Aorta (tissue), 5 donors: ENCODE measurements at regions not wholly inside any gene's neighbourhood (a gene's known extent, or its start where the extent isn't known, plus 50 kb on each side); places are given as distances from the start of the nearest gene placed in this dataset.

ENCODE experiments used
- ATAC-seq: fragments of 200-7000 bp; cut with Tn5 transposase; one replicate; pipeline ENCODE4 v1.9.1; 2022; ENCODE audit warnings: moderate library complexity; ENCODE audit not compliant: low FRiP score
- DNase-seq, 2 donors: peaks; one replicate each; pipeline ENCODE4 v3.0.0-alpha.2; 2020
- H3K27ac ChIP-seq, 2 donors: one replicate each; pipeline ENCODE4 v1.5.1; 2013; ENCODE audit warnings: low read length in 2 of 2, mild to moderate bottlenecking in 2 of 2, moderate library complexity in 2 of 2, control low read depth in 1 of 2, inconsistent platforms in 1 of 2, low read depth in 1 of 2
- H3K27me3 ChIP-seq, 2 donors: one replicate each; pipeline ENCODE4 v1.6.1; 2013; ENCODE audit warnings: control low read depth in 1 of 2, low read length in 1 of 2, mild to moderate bottlenecking in 1 of 2, moderate library complexity in 1 of 2; ENCODE audit not compliant: insufficient read depth in 2 of 2, control insufficient read depth in 1 of 2
- H3K36me3 ChIP-seq, 2 donors: one replicate each; pipeline ENCODE4 v1.6.1; 2013; ENCODE audit warnings: control low read depth in 1 of 2, low read length in 1 of 2, mild to moderate bottlenecking in 1 of 2; ENCODE audit not compliant: insufficient read depth in 2 of 2, control insufficient read depth in 1 of 2
- H3K4me1 ChIP-seq, 2 donors: one replicate each; pipeline ENCODE4 v1.6.1; 2013; ENCODE audit warnings: low read length in 2 of 2, control low read depth in 1 of 2, mild to moderate bottlenecking in 1 of 2, moderate library complexity in 1 of 2; ENCODE audit not compliant: insufficient read depth in 2 of 2, control insufficient read depth in 1 of 2
- H3K4me3 ChIP-seq, 2 donors: one replicate each; pipeline ENCODE4 v1.5.1; 2013; ENCODE audit warnings: low read length in 2 of 2, control low read depth in 1 of 2, mild to moderate bottlenecking in 1 of 2
- H3K9me3 ChIP-seq: one replicate; pipeline ENCODE4 v1.6.1; 2013; ENCODE audit warnings: mild to moderate bottlenecking, low read length; ENCODE audit not compliant: control insufficient read depth
- whole genome bisulfite sequencing, 2 donors: extraction: QIAGEN DNeasy Blood & Tissue Kit; methylation state at CpG; one replicate each; pipeline ENCODE4 v1.1.7; 2013; 5-methylcytosine and 5-hydroxymethylcytosine counted together
- intact Hi-C, 2 donors: fragments of 100-400 bp; cut with DNase I; formaldehyde crosslinking; loops; one replicate each; pipeline versions ENCODE4 v1.14.2 to v1.15.0; 2022
- donor health status: healthy with polysubstance abuse.
- donor health status: Bipolar disorder and iron deficiency.
- donor health status: DM: no; HTN: no; CAD: no.
- donor health status: DM: no; HTN: no; CAD: no.
- donor health status: DM: yes; HTN: yes; CAD: no.

GRCh38 chr12:98354520-98355035 lies 160.8 kb upstream of the TMPO start:
- no peak for DNase-seq
- ATAC-seq = no peak
- intact Hi-C loops = no loop called here
- H3K27ac ChIP-seq = no peak overlapping the region
- peaks cover 0 to 2% of the 10 kb centered on the region in 2 donors for H3K27me3 ChIP-seq
- no peaks in the 10 kb centered on the region for H3K4me1 ChIP-seq
- H3K4me3 ChIP-seq = no peak overlapping the region
- peaks cover 1% of the 10 kb centered on the region for H3K9me3 ChIP-seq
- 68 to 72% methylated on average over 2 of the region's 2 CpGs for WGBS, 2 donors
- H3K36me3 ChIP-seq = no peaks in the 10 kb centered on the region

GRCh38 chr12:98355322-98355721 lies 160.1 kb upstream of the TMPO start:
- no peak for ATAC-seq
- intact Hi-C loops = no loop called here

GRCh38 chr12:98355933-98356332 lies 159.5 kb upstream of the TMPO start:
- WGBS, 2 donors = 64 to 73% methylated on average over 4 of the region's 4 CpGs
- peaks cover 1% of the 10 kb centered on the region for H3K9me3 ChIP-seq
- no peak overlapping the region for H3K4me3 ChIP-seq
- H3K27ac ChIP-seq = no peak overlapping the region
- no peaks in the 10 kb centered on the region for H3K36me3 ChIP-seq
- no peaks in the 10 kb centered on the region for H3K4me1 ChIP-seq
- intact Hi-C loops = no loop called here
- ATAC-seq (no peak), DNase-seq (no peak)
- H3K27me3 ChIP-seq = peaks cover 0 to 2% of the 10 kb centered on the region in 2 donors

More at GRCh38 chr12:98355322-98355721, 160.1 kb upstream of the TMPO start:
- 53 to 66% methylated on average over 1 of the region's 1 CpG for WGBS, 2 donors
- peaks cover 1% of the 10 kb centered on the region for H3K9me3 ChIP-seq
- no peak for DNase-seq
- H3K36me3 ChIP-seq = no peaks in the 10 kb centered on the region
- no peaks in the 10 kb centered on the region for H3K4me1 ChIP-seq
- no peak overlapping the region for H3K4me3 ChIP-seq
- peaks cover 0 to 2% of the 10 kb centered on the region in 2 donors for H3K27me3 ChIP-seq
- H3K27ac ChIP-seq = no peak overlapping the region

- H3K27me3 ChIP-seq = peaks cover 0 to 1% of the 10 kb centered on the region in 2 donors
- H3K27ac ChIP-seq = no peak overlapping the region
- no peaks in the 10 kb centered on the region for H3K4me1 ChIP-seq
- no peak for DNase-seq
- intact Hi-C loops = no loop called here
- no peak for ATAC-seq
- WGBS, 2 donors = 70 to 80% methylated on average over 2 of the region's 2 CpGs
- no peak overlapping the region for H3K4me3 ChIP-seq
- no peaks in the 10 kb centered on the region for H3K9me3 ChIP-seq
- no peaks in the 10 kb centered on the region for H3K36me3 ChIP-seq
These were observed 157.2 kb upstream of the TMPO start for GRCh38 chr12:98358144-98358543.

- ATAC-seq = no peak
- no peak overlapping the region for H3K27ac ChIP-seq
- intact Hi-C loops = no loop called here
- no peak for DNase-seq
- H3K36me3 ChIP-seq = no peaks in the 10 kb centered on the region
- H3K9me3 ChIP-seq = no peaks in the 10 kb centered on the region
- WGBS, 2 donors = 58 to 65% methylated on average over 6 of the region's 6 CpGs
- H3K27me3 ChIP-seq = no peaks in the 10 kb centered on the region
- H3K4me1 ChIP-seq = no peaks in the 10 kb centered on the region
- no peak overlapping the region for H3K4me3 ChIP-seq
These were observed 155.5 kb upstream of the TMPO start for GRCh38 chr12:98359856-98360255.

GRCh38 chr12:98360401-98360800 lies 155.0 kb upstream of the TMPO start:
- H3K36me3 ChIP-seq = no peaks in the 10 kb centered on the region
- DNase-seq = no peak
- ATAC-seq = no peak
- no peaks in the 10 kb centered on the region for H3K27me3 ChIP-seq
- H3K9me3 ChIP-seq = no peaks in the 10 kb centered on the region
- H3K27ac ChIP-seq = no peak overlapping the region
- no peaks in the 10 kb centered on the region for H3K4me1 ChIP-seq
- WGBS, 2 donors = 57 to 58% methylated on average over 3 of the region's 3 CpGs
- no peak overlapping the region for H3K4me3 ChIP-seq
- intact Hi-C loops = no loop called here

GRCh38 chr12:98369581-98369980 lies 145.8 kb upstream of the TMPO start:
- Histone ChIP-seq H3K4me1 (no peaks in the 10 kb centered on the region), H3K4me3 (no peak overlapping the region), H3K27ac (no peak overlapping the region), H3K36me3 (no peaks in the 10 kb centered on the region), H3K9me3 (no peaks in the 10 kb centered on the region), H3K27me3 (no peaks in the 10 kb centered on the region)
- 31 to 33% methylated on average over 4 of the region's 4 CpGs for WGBS, 2 donors
- DNase-seq (no peak), ATAC-seq (no peak)
- intact Hi-C loops = no loop called here

GRCh38 chr12:98370976-98371375 lies 144.4 kb upstream of the TMPO start:
- Histone ChIP-seq H3K27me3 (no peaks in the 10 kb centered on the region), H3K27ac (no peak overlapping the region), H3K4me3 (no peak overlapping the region), H3K4me1 (no peaks in the 10 kb centered on the region), H3K36me3 (no peaks in the 10 kb centered on the region), H3K9me3 (no peaks in the 10 kb centered on the region)
- ATAC-seq (no peak), DNase-seq (no peak)
- WGBS, 2 donors = 64% methylated on average over 1 of the region's 1 CpG
- intact Hi-C loops = loop anchor here in 1 of 2 donors (10.0 kb wide), 1 partner anchor 1386 kb away; no protein-coding TSS in a partner anchor

- H3K9me3 ChIP-seq = no peaks in the 10 kb centered on the region
- no peak overlapping the region for H3K4me3 ChIP-seq
- 14 to 28% methylated on average over 3 of the region's 3 CpGs for WGBS, 2 donors
- ATAC-seq (no peak), DNase-seq (no peak)
- intact Hi-C loops = loop anchor here in 1 of 2 donors (10.0 kb wide), 1 partner anchor 1387 kb away; no protein-coding TSS in a partner anchor
- H3K36me3 ChIP-seq = no peaks in the 10 kb centered on the region
- H3K4me1 ChIP-seq = peaks cover 0 to under 1% of the 10 kb centered on the region in 2 donors
- no peaks in the 10 kb centered on the region for H3K27me3 ChIP-seq
- no peak overlapping the region for H3K27ac ChIP-seq
These were observed 144.0 kb upstream of the TMPO start for GRCh38 chr12:98371419-98371818.
